ENCODE measurements at regions not wholly inside any gene's neighbourhood (a gene's known extent, or its start where the extent isn't known, plus 50 kb on each side); places are given as distances from the start of the nearest gene placed in this dataset.

GRCh38 chr4:43757147-43757546 is 691.5 kb downstream of the KCTD8 start:
- DNase-seq (ENCODE audit: low spot score), result no peak
- H3K4me3 ChIP-seq (ENCODE audit: severe bottlenecking), result no peak overlapping the region
- H3K27me3 ChIP-seq (ENCODE audit: insufficient read depth, poor library complexity, severe bottlenecking), result no peaks in the 10 kb centered on the region
- no peaks in the 10 kb centered on the region for H3K4me1 ChIP-seq (ENCODE audit: insufficient read depth, poor library complexity, severe bottlenecking)
- ATAC-seq (ENCODE audit: low read depth), result peak; percentile 78
- no peak overlapping the region for H3K27ac ChIP-seq (ENCODE audit: poor library complexity, severe bottlenecking)
- no peaks in the 10 kb centered on the region for H3K36me3 ChIP-seq (ENCODE audit: low read depth)
- H3K9me3 ChIP-seq (ENCODE audit: severe bottlenecking), result no peaks in the 10 kb centered on the region
- TF ChIP-seq, protein P1, sequence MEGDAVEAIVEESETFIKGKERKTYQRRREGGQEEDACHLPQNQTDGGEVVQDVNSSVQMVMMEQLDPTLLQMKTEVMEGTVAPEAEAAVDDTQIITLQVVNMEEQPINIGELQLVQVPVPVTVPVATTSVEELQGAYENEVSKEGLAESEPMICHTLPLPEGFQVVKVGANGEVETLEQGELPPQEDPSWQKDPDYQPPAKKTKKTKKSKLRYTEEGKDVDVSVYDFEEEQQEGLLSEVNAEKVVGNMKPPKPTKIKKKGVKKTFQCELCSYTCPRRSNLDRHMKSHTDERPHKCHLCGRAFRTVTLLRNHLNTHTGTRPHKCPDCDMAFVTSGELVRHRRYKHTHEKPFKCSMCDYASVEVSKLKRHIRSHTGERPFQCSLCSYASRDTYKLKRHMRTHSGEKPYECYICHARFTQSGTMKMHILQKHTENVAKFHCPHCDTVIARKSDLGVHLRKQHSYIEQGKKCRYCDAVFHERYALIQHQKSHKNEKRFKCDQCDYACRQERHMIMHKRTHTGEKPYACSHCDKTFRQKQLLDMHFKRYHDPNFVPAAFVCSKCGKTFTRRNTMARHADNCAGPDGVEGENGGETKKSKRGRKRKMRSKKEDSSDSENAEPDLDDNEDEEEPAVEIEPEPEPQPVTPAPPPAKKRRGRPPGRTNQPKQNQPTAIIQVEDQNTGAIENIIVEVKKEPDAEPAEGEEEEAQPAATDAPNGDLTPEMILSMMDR (IDR thresholded peaks at IDR 0.05; ENCODE audit: poor library complexity, severe bottlenecking), result no peak

DNA sequence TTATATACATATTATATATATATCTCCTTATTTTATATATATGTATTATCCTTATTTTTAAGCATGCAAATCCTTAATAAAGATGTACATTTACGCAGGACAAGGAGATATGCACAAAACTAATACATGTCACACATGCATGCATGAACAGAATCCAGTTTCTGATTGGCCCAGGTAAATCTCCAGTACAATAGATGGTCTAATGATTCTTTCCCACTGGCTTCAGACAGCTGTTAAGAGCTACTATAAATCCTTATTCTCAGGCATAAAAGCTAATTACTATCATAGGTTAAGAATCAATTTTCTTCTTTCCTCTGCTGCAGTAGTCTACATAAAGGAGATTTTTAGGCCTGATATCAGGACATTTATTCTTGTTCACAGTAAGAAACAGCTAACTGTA is 689.8 kb downstream of the KCTD8 start:
- H3K4me1 ChIP-seq (ENCODE audit: insufficient read depth, poor library complexity, severe bottlenecking), result no peaks in the 10 kb centered on the region
- H3K4me3 ChIP-seq (ENCODE audit: severe bottlenecking), result no peak overlapping the region
- TF ChIP-seq, protein P1 (IDR thresholded peaks at IDR 0.05; ENCODE audit: poor library complexity, severe bottlenecking), result no peak
- DNase-seq (ENCODE audit: low spot score) (no peak), ATAC-seq (ENCODE audit: low read depth) (no peak)
- no peaks in the 10 kb centered on the region for H3K36me3 ChIP-seq (ENCODE audit: low read depth)
- no peak overlapping the region for H3K27ac ChIP-seq (ENCODE audit: poor library complexity, severe bottlenecking)
- H3K9me3 ChIP-seq (ENCODE audit: severe bottlenecking), result no peaks in the 10 kb centered on the region
- no peaks in the 10 kb centered on the region for H3K27me3 ChIP-seq (ENCODE audit: insufficient read depth, poor library complexity, severe bottlenecking)

GRCh38 chr4:43763029-43763610 is 685.5 kb downstream of the KCTD8 start:
- TF ChIP-seq, protein P1 (IDR thresholded peaks at IDR 0.05; ENCODE audit: poor library complexity, severe bottlenecking), result no peak
- Histone ChIP-seq H3K27ac (ENCODE audit: poor library complexity, severe bottlenecking) (no peak overlapping the region), H3K36me3 (ENCODE audit: low read depth) (no peaks in the 10 kb centered on the region), H3K9me3 (ENCODE audit: severe bottlenecking) (no peaks in the 10 kb centered on the region), H3K4me1 (ENCODE audit: insufficient read depth, poor library complexity, severe bottlenecking) (no peaks in the 10 kb centered on the region), H3K4me3 (ENCODE audit: severe bottlenecking) (no peak overlapping the region), H3K27me3 (ENCODE audit: insufficient read depth, poor library complexity, severe bottlenecking) (no peaks in the 10 kb centered on the region)
- ATAC-seq (ENCODE audit: low read depth), result no peak
- DNase-seq (ENCODE audit: low spot score), result no peak

- ATAC-seq (ENCODE audit: low read depth) (no peak), DNase-seq (ENCODE audit: low spot score) (no peak)
- Histone ChIP-seq H3K36me3 (ENCODE audit: low read depth) (no peaks in the 10 kb centered on the region), H3K9me3 (ENCODE audit: severe bottlenecking) (no peaks in the 10 kb centered on the region), H3K4me3 (ENCODE audit: severe bottlenecking) (no peak overlapping the region), H3K27me3 (ENCODE audit: insufficient read depth, poor library complexity, severe bottlenecking) (no peaks in the 10 kb centered on the region), H3K4me1 (ENCODE audit: insufficient read depth, poor library complexity, severe bottlenecking) (no peaks in the 10 kb centered on the region), H3K27ac (ENCODE audit: poor library complexity, severe bottlenecking) (no peak overlapping the region)
- TF ChIP-seq, protein P1 (IDR thresholded peaks at IDR 0.05; ENCODE audit: poor library complexity, severe bottlenecking), result no peak
These were observed 683.1 kb downstream of the KCTD8 start for GRCh38 chr4:43765514-43765913.

DNA sequence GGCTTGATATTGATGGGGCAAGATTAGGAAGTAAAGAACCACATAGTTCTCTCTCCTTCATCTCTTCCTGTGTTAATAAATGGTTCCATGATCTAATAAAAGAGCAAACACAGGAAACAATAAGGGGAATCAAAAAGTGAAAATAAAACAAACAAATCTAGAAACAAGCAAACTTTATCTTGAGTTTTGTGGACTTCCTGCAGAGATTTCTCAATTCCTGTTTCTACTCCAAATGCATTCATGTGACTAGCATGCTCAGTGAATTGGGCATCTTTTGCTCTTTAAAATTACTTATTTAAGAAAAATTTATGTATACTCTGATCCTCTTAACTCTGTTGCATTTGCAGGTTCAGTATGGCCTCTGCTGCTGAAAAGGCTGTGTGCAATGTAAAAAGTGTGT is 682.0 kb downstream of the KCTD8 start:
- ATAC-seq (ENCODE audit: low read depth) (no peak), DNase-seq (ENCODE audit: low spot score) (no peak)
- Histone ChIP-seq H3K27me3 (ENCODE audit: insufficient read depth, poor library complexity, severe bottlenecking) (no peaks in the 10 kb centered on the region), H3K27ac (ENCODE audit: poor library complexity, severe bottlenecking) (no peak overlapping the region), H3K9me3 (ENCODE audit: severe bottlenecking) (no peaks in the 10 kb centered on the region), H3K4me1 (ENCODE audit: insufficient read depth, poor library complexity, severe bottlenecking) (no peaks in the 10 kb centered on the region), H3K36me3 (ENCODE audit: low read depth) (no peaks in the 10 kb centered on the region), H3K4me3 (ENCODE audit: severe bottlenecking) (no peak overlapping the region)
- TF ChIP-seq, protein P1 (IDR thresholded peaks at IDR 0.05; ENCODE audit: poor library complexity, severe bottlenecking), result no peak
